Sigmoid colon (tissue), 6 donors: ENCODE measurements at regions not wholly inside any gene's neighbourhood (a gene's known extent, or its start where the extent isn't known, plus 50 kb on each side); places are given as distances from the start of the nearest gene placed in this dataset.

ENCODE experiments used
- DNase-seq: peaks from one replicate; pipeline ENCODE4 v3.0.0-alpha.2; 2019
- H3K27ac ChIP-seq, 4 donors: fragments of 200-600 bp; sonication (generic); one replicate each; pipeline ENCODE4 v1.5.1; 2016 to 2019; ENCODE audit warnings: mild to moderate bottlenecking in 1 of 4
- H3K27me3 ChIP-seq, 3 donors: fragments of 200-600 bp; sonication (generic); one replicate each; pipeline ENCODE4 v1.5.1; 2019; ENCODE audit warnings: mild to moderate bottlenecking in 1 of 3
- H3K36me3 ChIP-seq, 4 donors: fragments of 200-600 bp; sonication (generic); one replicate each; pipeline ENCODE4 v1.5.1; 2016 to 2019
- H3K4me1 ChIP-seq, 4 donors: fragments of 200-600 bp; sonication (generic); one replicate each; pipeline ENCODE4 v1.5.1; 2017 to 2019
- H3K4me3 ChIP-seq, 4 donors: fragments of 200-600 bp; sonication (generic); one replicate each; pipeline ENCODE4 v1.5.1; 2017 to 2019; ENCODE audit warnings: mild to moderate bottlenecking in 2 of 4, moderate library complexity in 1 of 4
- H3K9me3 ChIP-seq, 4 donors: fragments of 200-600 bp in 3 of 4; sonication (generic) in 3 of 4; one replicate each; pipeline versions ENCODE4 v1.5.1 to v1.6.1; 2013 to 2019
- EP300 ChIP-seq, 4 donors: sonication (generic); formaldehyde crosslinking; IDR thresholded peaks; one replicate each; pipeline ENCODE4 v1.6.1; 2017; ENCODE audit warnings: antibody characterized with exemption in 4 of 4
- POLR2A ChIP-seq, 2 donors: fragments of 450-650 bp; IDR thresholded peaks; one replicate each; pipeline ENCODE4 v1.6.1; 2016; ENCODE audit warnings: antibody characterized with exemption in 2 of 2, mild to moderate bottlenecking in 2 of 2, moderate library complexity in 2 of 2
- POLR2AphosphoS5 ChIP-seq, 4 donors: sonication (generic); formaldehyde crosslinking; IDR thresholded peaks; one replicate each; pipeline ENCODE4 v1.6.1; 2017; ENCODE audit warnings: antibody characterized with exemption in 4 of 4
- WGBS, 2 donors: extraction: QIAGEN DNeasy Blood & Tissue Kit; methylation state at CpG; one replicate each; pipeline ENCODE4 v1.1.7; 2013; 5-methylcytosine and 5-hydroxymethylcytosine counted together
- intact Hi-C: fragments of 100-400 bp; cut with DNase I; formaldehyde crosslinking; loops from one replicate; pipeline ENCODE4 v1.15.1; 2023
- TF ChIP-seq, protein P1 (sequence below), 4 experiments: fragments of 450-650 bp in 3 of 4; fragments of 200-600 bp in 1 of 4; IDR thresholded peaks; one replicate each; pipeline ENCODE4 v1.5.1; 2016 to 2019; ENCODE audit warnings: antibody characterized with exemption in 4 of 4, mild to moderate bottlenecking in 3 of 4, moderate library complexity in 2 of 4
- donor health status: healthy with polysubstance abuse.
- donor health status: healthy.

DNA sequence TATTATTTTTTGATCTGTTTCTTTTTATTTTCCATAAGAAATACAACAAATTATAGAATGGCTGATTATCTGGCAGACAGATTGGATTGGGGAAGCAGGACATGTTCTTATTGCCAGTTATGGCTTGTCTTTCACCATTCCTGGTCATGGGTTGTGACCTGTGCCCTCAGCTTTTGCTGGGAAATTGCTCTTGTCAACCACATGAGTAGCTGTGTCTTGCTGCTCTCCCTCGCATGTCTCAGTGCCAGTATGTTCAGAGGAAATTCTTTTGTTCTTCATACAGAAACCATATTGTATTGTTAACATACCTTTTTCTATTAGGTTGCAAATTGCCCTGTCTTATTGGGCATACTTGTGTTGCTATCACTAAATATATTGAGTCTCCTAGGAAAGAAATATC, 344.1 kb downstream of the OSTF1 start:
- no peaks in the 10 kb centered on the region for H3K9me3 ChIP-seq
- DNase-seq = no peak
- H3K4me3 ChIP-seq = no peak overlapping the region
- intact Hi-C loops = no loop called here
- peak overlapping the region in 3 of 4 donors; percentile 18 to 75 (median 39) for H3K27ac ChIP-seq
- H3K27me3 ChIP-seq = no peaks in the 10 kb centered on the region
- H3K4me1 ChIP-seq = no peaks in the 10 kb centered on the region
- WGBS, 2 donors = 80 to 86% methylated on average over 1 of the region's 1 CpG
- H3K36me3 ChIP-seq = no peaks in the 10 kb centered on the region
- TF ChIP-seq POLR2AphosphoS5 (IDR thresholded peaks at IDR 0.05) (no peak), EP300 (IDR thresholded peaks at IDR 0.05) (no peak), POLR2A (IDR thresholded peaks at IDR 0.05) (no peak)
- TF ChIP-seq, protein P1, sequence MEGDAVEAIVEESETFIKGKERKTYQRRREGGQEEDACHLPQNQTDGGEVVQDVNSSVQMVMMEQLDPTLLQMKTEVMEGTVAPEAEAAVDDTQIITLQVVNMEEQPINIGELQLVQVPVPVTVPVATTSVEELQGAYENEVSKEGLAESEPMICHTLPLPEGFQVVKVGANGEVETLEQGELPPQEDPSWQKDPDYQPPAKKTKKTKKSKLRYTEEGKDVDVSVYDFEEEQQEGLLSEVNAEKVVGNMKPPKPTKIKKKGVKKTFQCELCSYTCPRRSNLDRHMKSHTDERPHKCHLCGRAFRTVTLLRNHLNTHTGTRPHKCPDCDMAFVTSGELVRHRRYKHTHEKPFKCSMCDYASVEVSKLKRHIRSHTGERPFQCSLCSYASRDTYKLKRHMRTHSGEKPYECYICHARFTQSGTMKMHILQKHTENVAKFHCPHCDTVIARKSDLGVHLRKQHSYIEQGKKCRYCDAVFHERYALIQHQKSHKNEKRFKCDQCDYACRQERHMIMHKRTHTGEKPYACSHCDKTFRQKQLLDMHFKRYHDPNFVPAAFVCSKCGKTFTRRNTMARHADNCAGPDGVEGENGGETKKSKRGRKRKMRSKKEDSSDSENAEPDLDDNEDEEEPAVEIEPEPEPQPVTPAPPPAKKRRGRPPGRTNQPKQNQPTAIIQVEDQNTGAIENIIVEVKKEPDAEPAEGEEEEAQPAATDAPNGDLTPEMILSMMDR (IDR thresholded peaks at IDR 0.05) = no peak

DNA sequence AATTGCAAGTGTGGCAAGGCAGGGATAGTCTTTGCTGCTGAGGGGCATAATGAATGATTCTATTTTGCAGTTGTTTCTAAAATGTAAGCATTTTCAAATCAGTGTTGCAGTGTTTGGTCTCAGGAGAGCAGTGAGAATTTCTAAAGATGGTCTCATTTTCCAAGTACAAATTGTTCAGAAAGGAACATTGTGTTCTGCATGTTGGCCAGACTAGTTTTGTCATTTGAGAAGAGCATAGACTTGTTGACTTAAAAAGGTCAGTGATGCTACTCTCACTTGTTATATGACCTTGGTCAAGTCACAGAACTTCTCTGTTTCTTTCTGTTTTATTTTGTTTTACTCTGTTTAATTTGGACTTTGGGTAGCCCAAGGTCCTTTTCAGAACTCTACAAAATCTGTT, 344.6 kb downstream of the OSTF1 start:
- H3K4me1 ChIP-seq = no peaks in the 10 kb centered on the region
- H3K4me3 ChIP-seq = no peak overlapping the region
- intact Hi-C loops = no loop called here
- TF ChIP-seq EP300 (IDR thresholded peaks at IDR 0.05) (peak in 1 of 4 donors; percentile 69), POLR2AphosphoS5 (IDR thresholded peaks at IDR 0.05) (peak in 3 of 4 donors; percentile 52 to 65 (median 53)), POLR2A (IDR thresholded peaks at IDR 0.05) (no peak)
- TF ChIP-seq, protein P1 (IDR thresholded peaks at IDR 0.05) = no peak
- no peaks in the 10 kb centered on the region for H3K9me3 ChIP-seq
- DNase-seq = no peak
- no peaks in the 10 kb centered on the region for H3K36me3 ChIP-seq
- H3K27me3 ChIP-seq = no peaks in the 10 kb centered on the region
- peak overlapping the region; percentile 18 to 75 (median 30) for H3K27ac ChIP-seq

DNA sequence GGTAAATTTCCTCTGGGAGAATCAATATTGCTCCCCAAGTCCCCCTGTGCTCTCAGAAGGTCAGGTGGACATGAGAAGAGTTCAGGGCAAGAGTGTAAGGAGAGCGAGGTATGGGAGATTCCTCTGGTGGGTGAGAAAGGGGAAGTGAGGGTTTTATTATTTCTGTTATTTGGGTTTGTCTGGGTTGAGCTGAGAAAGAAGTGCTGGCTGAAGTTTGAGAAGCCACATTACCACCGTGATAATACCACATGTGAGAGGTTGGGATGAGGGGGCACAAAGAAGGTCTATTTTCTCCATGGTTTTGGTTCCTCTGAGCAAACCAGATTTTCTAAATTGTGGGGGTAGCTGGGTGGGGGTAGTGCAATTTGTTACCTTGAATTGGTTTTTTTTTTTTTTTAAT, 350.4 kb downstream of the OSTF1 start:
- H3K4me3 ChIP-seq = no peak overlapping the region
- H3K9me3 ChIP-seq = no peaks in the 10 kb centered on the region
- no peaks in the 10 kb centered on the region for H3K36me3 ChIP-seq
- no peaks in the 10 kb centered on the region for H3K27me3 ChIP-seq
- 59 to 90% methylated on average over 2 of the region's 2 CpGs for WGBS, 2 donors
- H3K27ac ChIP-seq = no peak overlapping the region
- H3K4me1 ChIP-seq = no peaks in the 10 kb centered on the region
- no peak for TF ChIP-seq POLR2A (IDR thresholded peaks at IDR 0.05)
- TF ChIP-seq, protein P1 (IDR thresholded peaks at IDR 0.05) = no peak
- no peak for TF ChIP-seq EP300 (IDR thresholded peaks at IDR 0.05)
- TF ChIP-seq POLR2AphosphoS5 (IDR thresholded peaks at IDR 0.05) = no peak
- intact Hi-C loops = no loop called here
- no peak for DNase-seq

DNA sequence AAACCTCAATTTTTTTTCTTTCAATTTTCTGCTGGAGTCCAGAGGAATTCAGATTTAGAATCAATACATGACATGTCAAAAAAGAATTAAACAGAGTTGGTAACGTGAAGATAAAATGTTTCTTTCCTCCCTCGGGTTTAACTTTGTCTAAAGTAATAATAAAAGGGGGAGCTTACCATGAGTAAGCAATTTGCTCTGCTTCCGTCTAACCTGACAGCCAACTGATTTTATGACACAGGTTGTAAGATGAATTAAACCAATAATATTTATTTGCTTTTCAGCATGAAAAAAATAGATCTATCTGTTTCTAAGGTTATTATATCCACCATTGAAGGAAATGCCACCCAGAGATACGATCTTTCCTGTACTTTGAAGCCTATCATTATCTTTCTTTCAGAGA, 352.6 kb downstream of the OSTF1 start:
- Histone ChIP-seq H3K9me3 (no peaks in the 10 kb centered on the region), H3K36me3 (no peaks in the 10 kb centered on the region), H3K27me3 (no peaks in the 10 kb centered on the region), H3K27ac (no peak overlapping the region), H3K4me3 (no peak overlapping the region), H3K4me1 (no peaks in the 10 kb centered on the region)
- DNase-seq = no peak
- 10 to 34% methylated on average over 4 of the region's 4 CpGs for WGBS, 2 donors
- TF ChIP-seq, protein P1 (IDR thresholded peaks at IDR 0.05) = no peak
- no peak for TF ChIP-seq POLR2AphosphoS5 (IDR thresholded peaks at IDR 0.05)
- TF ChIP-seq POLR2A (IDR thresholded peaks at IDR 0.05) = no peak
- intact Hi-C loops = no loop called here

DNA sequence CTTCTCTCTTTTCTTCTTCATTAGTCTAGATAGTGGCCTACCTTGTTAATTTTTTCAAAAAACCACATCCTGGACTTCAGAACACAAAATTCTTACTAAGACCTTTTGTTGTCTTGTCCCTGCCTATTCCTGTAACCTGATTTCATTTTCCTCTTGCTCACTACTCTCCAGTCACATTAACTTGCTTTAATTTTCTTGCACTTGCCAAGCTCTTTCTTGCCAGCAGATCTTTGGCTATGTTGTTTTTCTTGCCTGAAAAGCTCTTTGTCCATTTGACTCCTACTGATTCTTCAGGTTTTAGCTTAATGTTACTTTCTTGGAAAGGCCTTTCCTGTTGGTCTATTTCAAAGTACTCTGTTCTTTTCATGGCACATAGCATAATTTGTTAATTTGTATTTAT, 356.8 kb downstream of the OSTF1 start:
- Histone ChIP-seq H3K4me3 (no peak overlapping the region), H3K36me3 (no peaks in the 10 kb centered on the region), H3K27ac (no peak overlapping the region), H3K4me1 (peaks cover 0 to 3% (median 0%) of the 10 kb centered on the region in 4 donors), H3K9me3 (no peaks in the 10 kb centered on the region), H3K27me3 (no peaks in the 10 kb centered on the region)
- intact Hi-C loops = no loop called here
- DNase-seq = no peak
- TF ChIP-seq EP300 (IDR thresholded peaks at IDR 0.05) = no peak
- TF ChIP-seq, protein P1 (IDR thresholded peaks at IDR 0.05) = no peak
- TF ChIP-seq POLR2A (IDR thresholded peaks at IDR 0.05) = no peak
- no peak for TF ChIP-seq POLR2AphosphoS5 (IDR thresholded peaks at IDR 0.05)
